Left ventricle myocardium inferior (tissue), 1 donor: ENCODE measurements at regions not wholly inside any gene's neighbourhood (a gene's known extent, or its start where the extent isn't known, plus 50 kb on each side); places are given as distances from the start of the nearest gene placed in this dataset.

Experiments
- DNase-seq: peaks from one replicate; pipeline ENCODE4 v3.0.0-alpha.2; 2020
- H3K27ac ChIP-seq: fragments of 200-600 bp; replicated peaks from 2 replicates; pipeline ENCODE4 v1.8.0; 2021
- H3K27me3 ChIP-seq: fragments of 200-600 bp; 2 replicates; pipeline ENCODE4 v1.8.0; 2021; ENCODE audit warnings: low read depth
- H3K36me3 ChIP-seq: fragments of 200-600 bp; 2 replicates; pipeline ENCODE4 v1.8.0; 2021
- H3K4me1 ChIP-seq: fragments of 200-600 bp; 2 replicates; pipeline ENCODE4 v1.8.0; 2021
- H3K4me3 ChIP-seq: fragments of 200-600 bp; 2 replicates; pipeline ENCODE4 v1.8.0; 2021; ENCODE audit warnings: mild to moderate bottlenecking, moderate library complexity
- H3K9me3 ChIP-seq: fragments of 200-600 bp; replicated peaks from 2 replicates; pipeline ENCODE4 v1.8.0; 2021
- CTCF ChIP-seq: fragments of 200-600 bp; IDR thresholded peaks from 2 replicates; pipeline ENCODE4 v1.8.0; 2021; ENCODE audit warnings: antibody characterized with exemption, mild to moderate bottlenecking, borderline replicate concordance
- intact Hi-C: fragments of 100-400 bp; cut with micrococcal nuclease; formaldehyde crosslinking; loops from one replicate; pipeline ENCODE4 v1.11.0; 2022
- donor health status: DM: no; HTN: yes; CAD: no; lungs with severe emphysema.

GRCh38 chr6:168158980-168159349 lies 80.0 kb upstream of the FRMD1 start:
- H3K27ac ChIP-seq, result no peak overlapping the region
- H3K4me3 ChIP-seq, result no peak overlapping the region
- no peak for DNase-seq
- TF ChIP-seq CTCF, result no peak
- no peaks in the 10 kb centered on the region for H3K4me1 ChIP-seq
- no peaks in the 10 kb centered on the region for H3K36me3 ChIP-seq
- no peaks in the 10 kb centered on the region for H3K9me3 ChIP-seq
- intact Hi-C loops, result no loop called here
- peaks cover 84% of the 10 kb centered on the region for H3K27me3 ChIP-seq

- no peaks in the 10 kb centered on the region for H3K4me1 ChIP-seq
- H3K4me3 ChIP-seq, result no peak overlapping the region
- intact Hi-C loops, result no loop called here
- TF ChIP-seq CTCF, result no peak
- DNase-seq, result no peak
- H3K27me3 ChIP-seq, result peaks cover 87% of the 10 kb centered on the region
- H3K27ac ChIP-seq, result no peak overlapping the region
- H3K36me3 ChIP-seq, result no peaks in the 10 kb centered on the region
- H3K9me3 ChIP-seq, result no peaks in the 10 kb centered on the region
Observed at GRCh38 chr6:168158213-168158979, 79.4 kb upstream of the FRMD1 start.

GRCh38 chr6:168157272-168158212 lies 78.5 kb upstream of the FRMD1 start:
- Histone ChIP-seq H3K27ac (no peak overlapping the region), H3K4me3 (no peak overlapping the region), H3K4me1 (no peaks in the 10 kb centered on the region), H3K27me3 (peaks cover 88% of the 10 kb centered on the region), H3K9me3 (no peaks in the 10 kb centered on the region), H3K36me3 (no peaks in the 10 kb centered on the region)
- intact Hi-C loops, result no loop called here
- DNase-seq, result no peak
- no peak for TF ChIP-seq CTCF

GRCh38 chr6:168156742-168157265 lies 77.8 kb upstream of the FRMD1 start:
- TF ChIP-seq CTCF, result no peak
- intact Hi-C loops, result no loop called here
- Histone ChIP-seq H3K27ac (no peak overlapping the region), H3K9me3 (no peaks in the 10 kb centered on the region), H3K4me1 (no peaks in the 10 kb centered on the region), H3K36me3 (no peaks in the 10 kb centered on the region), H3K27me3 (peaks cover 88% of the 10 kb centered on the region), H3K4me3 (no peak overlapping the region)
- DNase-seq, result no peak

- H3K27me3 ChIP-seq, result peaks cover 85% of the 10 kb centered on the region
- no peak for DNase-seq
- no peaks in the 10 kb centered on the region for H3K36me3 ChIP-seq
- TF ChIP-seq CTCF, result no peak
- H3K27ac ChIP-seq, result no peak overlapping the region
- no peaks in the 10 kb centered on the region for H3K9me3 ChIP-seq
- no peak overlapping the region for H3K4me3 ChIP-seq
- intact Hi-C loops, result no loop called here
- no peaks in the 10 kb centered on the region for H3K4me1 ChIP-seq
Observed at GRCh38 chr6:168155821-168156741, 77.1 kb upstream of the FRMD1 start.
